ENCODE measurements at regions not wholly inside any gene's neighbourhood (a gene's known extent, or its start where the extent isn't known, plus 50 kb on each side); places are given as distances from the start of the nearest gene placed in this dataset.

- CTCF ChIA-PET: interaction anchor here (1.0 to 1.4 kb wide), 2 partner anchors 12 to 16 kb away, joined by 3 to 5 read pairs; no protein-coding TSS in a partner anchor
- Histone ChIP-seq H3K4me3 (ENCODE audit: low read depth in 2 of 2, low read length in 1 of 2) (no peak overlapping the region), H3K36me3 (replicated peaks in 1 of 2; ENCODE audit: control insufficient read depth in 1 of 2, insufficient read depth in 2 of 2, low read length in 1 of 2) (no peaks in the 10 kb centered on the region)
These were observed 554.9 kb downstream of the PLCL1 start for GRCh38 chr2:198359308-198359707.

GRCh38 chr2:198356157-198356556 is 551.8 kb downstream of the PLCL1 start:
- H3K9me2 ChIP-seq: no peaks in the 10 kb centered on the region
- POLR2A ChIA-PET: no interaction called here
- no peak for TF ChIP-seq MEF2A (IDR thresholded peaks at IDR 0.05; ENCODE audit: borderline replicate concordance, low read depth)
- no peak for TF ChIP-seq TCF12 (IDR thresholded peaks at IDR 0.05)
- TF ChIP-seq RCOR1 (IDR thresholded peaks at IDR 0.05; ENCODE audit: low read length): no peak
- TF ChIP-seq ZBTB33 (IDR thresholded peaks at IDR 0.05; ENCODE audit: borderline replicate concordance, low read depth): no peak
- TF ChIP-seq RFX5 (IDR thresholded peaks at IDR 0.05; ENCODE audit: low read length): no peak
- no peak for TF ChIP-seq NRF1 (IDR thresholded peaks at IDR 0.05; ENCODE audit: low read depth, low read length)
- TF ChIP-seq EP300 (IDR thresholded peaks at IDR 0.05; ENCODE audit: borderline replicate concordance in 1 of 2, low read depth in 1 of 2, low read length in 1 of 2): no peak
- no peak for TF ChIP-seq NFIC (IDR thresholded peaks at IDR 0.05; ENCODE audit: borderline replicate concordance)
- TF ChIP-seq MXI1 (IDR thresholded peaks at IDR 0.05; ENCODE audit: low read depth, low read length): no peak
- no peak for TF ChIP-seq USF2 (IDR thresholded peaks at IDR 0.05; ENCODE audit: borderline replicate concordance, low read depth, low read length)
- no peak for TF ChIP-seq YY1 (IDR thresholded peaks at IDR 0.05; ENCODE audit: low read depth)
- TF ChIP-seq EZH2phosphoT487 (IDR thresholded peaks at IDR 0.05; ENCODE audit: borderline replicate concordance, low read depth): no peak
- no peak for TF ChIP-seq JUND (IDR thresholded peaks at IDR 0.05)
- no peak for TF ChIP-seq RAD21 (IDR thresholded peaks at IDR 0.05; ENCODE audit: low read length)
- no peak for TF ChIP-seq RXRA (IDR thresholded peaks at IDR 0.05; ENCODE audit: borderline replicate concordance, low read depth)
- TF ChIP-seq GATA2 (CRISPR knock-in tag; IDR thresholded peaks at IDR 0.05): no peak
- no peak overlapping the region for H2AFZ ChIP-seq (ENCODE audit: low read depth)
- H3K9ac ChIP-seq: no peak overlapping the region
- H3K27ac ChIP-seq (ENCODE audit: low read depth in 2 of 2, low read length in 1 of 2): no peak overlapping the region
- H3K4me1 ChIP-seq (ENCODE audit: control insufficient read depth in 1 of 2, insufficient read depth in 2 of 2, low read depth in 1 of 2, low read length in 1 of 2): no peaks in the 10 kb centered on the region
- H3K4me2 ChIP-seq: no peak overlapping the region
- H3F3A ChIP-seq (replicated peaks; ENCODE audit: insufficient read depth): no peaks in the 10 kb centered on the region
- no peaks in the 10 kb centered on the region for H3K36me3 ChIP-seq (replicated peaks in 1 of 2; ENCODE audit: control insufficient read depth in 1 of 2, insufficient read depth in 2 of 2, low read length in 1 of 2)
- 7% methylated on average over 4 of the region's 4 CpGs for WGBS (ENCODE audit: low lambda C conversion rate)
- CTCF ChIA-PET: no interaction called here
- H3K27me3 ChIP-seq (ENCODE audit: insufficient read depth): no peaks in the 10 kb centered on the region
- no peaks in the 10 kb centered on the region for H3K79me2 ChIP-seq (ENCODE audit: insufficient read depth)
- DNase-seq: no peak
- H4K20me1 ChIP-seq (ENCODE audit: insufficient read depth): no peaks in the 10 kb centered on the region
- no peaks in the 10 kb centered on the region for H3K9me3 ChIP-seq
- H3K4me3 ChIP-seq (ENCODE audit: low read depth in 2 of 2, low read length in 1 of 2): no peak overlapping the region

More at GRCh38 chr2:198359308-198359707, 554.9 kb downstream of the PLCL1 start:
- Histone ChIP-seq H3K9ac (no peak overlapping the region), H3F3A (replicated peaks; ENCODE audit: insufficient read depth) (no peaks in the 10 kb centered on the region), H2AFZ (ENCODE audit: low read depth) (no peak overlapping the region), H3K4me1 (ENCODE audit: control insufficient read depth in 1 of 2, insufficient read depth in 2 of 2, low read depth in 1 of 2, low read length in 1 of 2) (no peaks in the 10 kb centered on the region), H3K27ac (ENCODE audit: low read depth in 2 of 2, low read length in 1 of 2) (no peak overlapping the region), H4K20me1 (ENCODE audit: insufficient read depth) (no peaks in the 10 kb centered on the region), H3K79me2 (ENCODE audit: insufficient read depth) (no peaks in the 10 kb centered on the region), H3K27me3 (ENCODE audit: insufficient read depth) (no peaks in the 10 kb centered on the region), H3K4me2 (no peak overlapping the region), H3K9me3 (no peaks in the 10 kb centered on the region), H3K9me2 (no peaks in the 10 kb centered on the region)
- POLR2A ChIA-PET: no interaction called here
- 4% methylated on average over 5 of the region's 5 CpGs for WGBS (ENCODE audit: low lambda C conversion rate)
- TF ChIP-seq EZH2phosphoT487 (IDR thresholded peaks at IDR 0.05; ENCODE audit: borderline replicate concordance, low read depth) (no peak), FOXJ3 (CRISPR knock-in tag; IDR thresholded peaks at IDR 0.05) (no peak), SMC3 (IDR thresholded peaks at IDR 0.05; ENCODE audit: low read depth, low read length) (no peak), IRF3 (IDR thresholded peaks at IDR 0.05; ENCODE audit: low read depth, low read length) (no peak)
- DNase-seq: no peak
